Lower leg skin (tissue), 4 donors: ENCODE measurements at regions not wholly inside any gene's neighbourhood (a gene's known extent, or its start where the extent isn't known, plus 50 kb on each side); places are given as distances from the start of the nearest gene placed in this dataset.

Experiments used
- DNase-seq, 2 donors: peaks; one replicate each; pipeline ENCODE4 v3.0.0-alpha.2; 2019; ENCODE audit warnings: low spot score in 2 of 2
- H3K4me3 ChIP-seq: fragments of 200-600 bp; sonication (generic); 2 replicates; pipeline ENCODE4 v1.5.1; 2017; ENCODE audit warnings: mild to moderate bottlenecking, low read depth; ENCODE audit not compliant: poor library complexity, severe bottlenecking
- CTCF ChIP-seq, 3 donors: fragments of 450-650 bp; IDR thresholded peaks; one replicate each; pipeline ENCODE4 v1.5.1; 2016; ENCODE audit warnings: antibody characterized with exemption in 3 of 3, mild to moderate bottlenecking in 3 of 3, moderate library complexity in 2 of 3
- POLR2A ChIP-seq, 2 donors: fragments of 450-650 bp; IDR thresholded peaks; one replicate each; pipeline ENCODE4 v1.6.1; 2016 to 2017; ENCODE audit warnings: antibody characterized with exemption in 2 of 2, mild to moderate bottlenecking in 1 of 2, moderate library complexity in 1 of 2
- WGBS, 2 donors: methylation state at CpG; one replicate each; pipeline ENCODE4 v1.1.5; 2018; 5-methylcytosine and 5-hydroxymethylcytosine counted together
- intact Hi-C: fragments of 100-400 bp; cut with DNase I; formaldehyde crosslinking; loops from one replicate; pipeline ENCODE4 v1.15.0; 2023; ENCODE audit warnings: low total_unique reads

GRCh38 chr18:10188971-10189810 lies 265.2 kb upstream of the APCDD1 start:
- no peak overlapping the region for H3K4me3 ChIP-seq
- DNase-seq: no peak
- intact Hi-C loops: no loop called here
- TF ChIP-seq CTCF (IDR thresholded peaks at IDR 0.05) (no peak), POLR2A (IDR thresholded peaks at IDR 0.05) (no peak)
- 72 to 73% methylated on average over 10 of the region's 10 CpGs for WGBS, 2 donors

GRCh38 chr18:10190564-10190963 lies 263.9 kb upstream of the APCDD1 start:
- H3K4me3 ChIP-seq: no peak overlapping the region
- TF ChIP-seq CTCF (IDR thresholded peaks at IDR 0.05) (no peak), POLR2A (IDR thresholded peaks at IDR 0.05) (no peak)
- no peak for DNase-seq
- 93 to 95% methylated on average over 4 of the region's 4 CpGs for WGBS, 2 donors
- intact Hi-C loops: no loop called here

GRCh38 chr18:10193444-10193843 lies 261.0 kb upstream of the APCDD1 start:
- no peak for DNase-seq
- no peak overlapping the region for H3K4me3 ChIP-seq
- WGBS, 2 donors: 85 to 86% methylated on average over 3 of the region's 3 CpGs
- intact Hi-C loops: no loop called here
- no peak for TF ChIP-seq POLR2A (IDR thresholded peaks at IDR 0.05)
- no peak for TF ChIP-seq CTCF (IDR thresholded peaks at IDR 0.05)

- 49 to 54% methylated on average over 4 of the region's 4 CpGs for WGBS, 2 donors
- no peak overlapping the region for H3K4me3 ChIP-seq
- no peak for DNase-seq
- intact Hi-C loops: no loop called here
- TF ChIP-seq CTCF (IDR thresholded peaks at IDR 0.05): no peak
- no peak for TF ChIP-seq POLR2A (IDR thresholded peaks at IDR 0.05)
Measured at GRCh38 chr18:10194592-10194991, 259.8 kb upstream of the APCDD1 start.

GRCh38 chr18:10195529-10195928 lies 258.9 kb upstream of the APCDD1 start:
- H3K4me3 ChIP-seq: no peak overlapping the region
- intact Hi-C loops: no loop called here
- no peak for TF ChIP-seq POLR2A (IDR thresholded peaks at IDR 0.05)
- no peak for TF ChIP-seq CTCF (IDR thresholded peaks at IDR 0.05)
- DNase-seq: no peak
- WGBS, 2 donors: 52 to 53% methylated on average over 2 of the region's 2 CpGs

GRCh38 chr18:10197097-10197496 lies 257.3 kb upstream of the APCDD1 start:
- intact Hi-C loops: no loop called here
- H3K4me3 ChIP-seq: no peak overlapping the region
- 70 to 81% methylated on average over 12 of the region's 12 CpGs for WGBS, 2 donors
- TF ChIP-seq POLR2A (IDR thresholded peaks at IDR 0.05) (no peak), CTCF (IDR thresholded peaks at IDR 0.05) (no peak)
- no peak for DNase-seq
